ENCODE measurements at regions not wholly inside any gene's neighbourhood (a gene's known extent, or its start where the extent isn't known, plus 50 kb on each side); places are given as distances from the start of the nearest gene placed in this dataset.
"Not testable (repeated sequence)": the region's sequence is repeated elsewhere in the genome, so short reads cannot be mapped to it uniquely, and the experiment has no call there.

DNA sequence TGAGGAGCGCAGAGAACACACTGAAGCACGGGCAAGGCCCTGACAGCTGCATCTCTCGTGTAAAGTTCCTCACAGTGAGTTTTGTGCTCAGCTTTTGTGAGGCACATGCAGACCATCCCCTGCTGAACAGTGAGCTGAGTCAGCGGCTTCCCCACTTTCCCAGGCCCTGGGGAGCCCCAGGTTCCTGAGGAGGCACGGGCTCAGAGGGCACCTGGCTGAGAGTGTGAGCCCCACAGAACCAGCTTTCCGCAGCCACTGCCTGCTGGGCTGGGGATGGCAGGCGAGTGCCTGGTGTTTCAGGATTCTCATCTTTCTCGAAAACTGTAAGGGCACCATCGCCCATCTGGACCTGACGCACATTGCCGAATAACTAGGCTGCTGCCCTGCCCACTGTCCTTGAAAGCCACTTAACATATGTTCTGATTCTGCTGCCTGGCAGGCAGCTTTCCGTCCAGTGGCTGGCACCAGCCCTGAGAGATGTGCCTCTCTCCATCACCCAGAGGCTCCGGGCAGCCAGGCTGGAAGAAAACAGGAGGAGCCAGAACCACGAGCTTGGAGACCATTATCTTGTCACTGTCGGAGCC lies 266.7 kb upstream of the FOXF1 start:
- DNase-seq, result no peak

- no peak for DNase-seq
These were observed 266.2 kb upstream of the FOXF1 start for GRCh38 chr16:86244158-86244557.

- DNase-seq, result no peak
These were observed 265.4 kb upstream of the FOXF1 start for GRCh38 chr16:86244936-86245335.

DNA sequence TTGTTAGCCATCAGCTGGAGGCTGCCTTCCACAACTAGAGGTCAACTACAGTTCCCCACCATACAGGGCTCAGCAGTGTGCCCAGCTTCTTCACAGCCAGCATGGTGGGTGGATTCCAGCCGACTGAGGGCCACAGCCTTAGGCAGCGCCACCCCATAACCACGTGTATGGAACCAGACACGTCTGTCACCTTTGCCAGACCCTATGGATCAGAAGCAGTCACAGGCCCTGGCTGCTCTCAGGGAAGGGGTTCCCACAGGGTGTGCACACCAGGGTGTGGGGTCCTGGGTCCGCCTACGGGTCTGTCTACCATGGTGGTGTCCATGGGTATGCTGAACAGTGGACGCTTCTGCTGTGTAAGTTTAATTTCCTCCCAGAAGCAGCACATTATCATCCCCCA lies 265.0 kb upstream of the FOXF1 start:
- no peak for DNase-seq

- no peak for DNase-seq
These were observed 264.4 kb upstream of the FOXF1 start for GRCh38 chr16:86245895-86246294.

- DNase-seq, result no peak
These were observed 261.9 kb upstream of the FOXF1 start for GRCh38 chr16:86248310-86248905.

GRCh38 chr16:86249631-86250030 lies 260.7 kb upstream of the FOXF1 start:
- DNase-seq, result no peak

DNA sequence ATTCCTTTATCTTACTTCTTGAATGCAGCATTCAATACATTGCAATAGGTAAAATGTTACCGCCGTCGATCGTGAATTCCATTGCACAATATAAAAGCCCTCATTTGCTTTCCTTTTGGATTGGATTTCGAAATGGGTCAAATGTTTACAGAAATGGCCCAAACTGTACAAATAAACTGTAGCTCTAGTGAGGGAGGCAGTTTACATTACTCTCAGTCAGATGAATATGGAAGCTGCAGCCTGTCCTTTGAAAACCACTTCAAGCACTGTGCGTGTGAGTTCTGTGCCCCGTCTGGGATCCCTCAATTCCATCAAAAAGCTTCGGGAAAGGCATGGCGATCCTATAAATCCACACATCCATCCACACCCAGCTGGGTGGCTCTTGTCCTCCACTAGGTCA lies 258.6 kb upstream of the FOXF1 start:
- no peak for DNase-seq

GRCh38 chr16:86252596-86252995 lies 257.7 kb upstream of the FOXF1 start:
- DNase-seq, result no peak

DNA sequence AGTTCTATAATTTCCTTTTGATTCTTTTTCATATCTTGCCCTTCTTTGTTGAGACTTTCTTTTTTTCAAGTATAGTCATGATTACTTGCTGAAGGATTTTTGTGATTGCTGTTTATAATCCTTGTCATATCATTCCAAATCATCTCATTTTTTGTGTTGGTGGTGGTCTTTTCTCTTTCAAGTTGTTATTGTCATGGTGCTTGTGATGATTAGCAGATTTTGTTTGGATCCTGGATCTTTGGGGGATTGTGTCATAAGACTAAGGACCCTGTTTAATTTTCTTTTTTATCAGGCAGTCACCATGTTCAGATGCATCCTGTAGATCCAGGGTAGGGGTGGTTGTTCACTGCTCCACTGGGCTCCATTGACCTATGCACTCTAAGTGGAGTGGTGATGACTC lies 254.4 kb upstream of the FOXF1 start:
- DNase-seq, result no peak

DNA sequence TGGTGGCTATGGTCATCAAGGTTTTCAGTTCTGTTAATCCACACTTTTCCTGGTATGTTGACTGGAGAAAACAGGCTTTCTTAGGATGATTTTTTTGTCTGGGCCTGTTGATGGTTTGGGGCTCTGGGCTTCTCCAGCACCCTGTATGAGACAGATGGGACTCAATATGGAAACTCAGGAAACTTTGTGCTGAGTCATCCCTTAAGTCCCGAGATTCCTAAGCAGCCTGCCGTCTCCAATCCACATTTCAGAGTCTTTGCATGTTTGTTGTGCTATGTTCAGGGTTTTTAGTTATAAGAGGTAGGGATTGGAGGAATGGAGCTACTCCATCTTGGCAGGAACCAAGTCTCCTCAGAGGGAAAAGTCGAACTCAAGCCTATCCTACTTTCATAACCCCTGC lies 253.3 kb upstream of the FOXF1 start:
- DNase-seq, result no peak

DNA sequence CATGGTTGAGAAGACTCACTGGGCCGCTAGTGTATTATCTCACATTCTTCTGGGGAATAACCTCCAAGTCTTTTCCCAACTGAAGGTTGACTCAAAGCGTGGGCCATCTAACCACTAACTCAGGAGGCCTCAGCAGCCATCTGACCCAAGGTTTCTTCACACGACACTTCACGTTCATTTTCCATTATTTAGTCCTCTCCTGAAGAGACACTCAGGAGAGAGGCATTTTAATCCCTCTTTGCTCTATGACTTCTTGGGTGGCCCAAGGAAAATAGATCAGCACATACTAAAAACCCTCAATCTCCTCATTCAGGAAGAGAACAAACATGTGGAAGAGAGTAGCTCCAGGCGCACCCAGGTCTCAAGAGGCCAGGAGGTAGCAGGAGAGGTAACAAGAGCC lies 252.8 kb upstream of the FOXF1 start:
- no peak for DNase-seq

- DNase-seq, result no peak
These were observed 251.6 kb upstream of the FOXF1 start for GRCh38 chr16:86258713-86259112.

DNA sequence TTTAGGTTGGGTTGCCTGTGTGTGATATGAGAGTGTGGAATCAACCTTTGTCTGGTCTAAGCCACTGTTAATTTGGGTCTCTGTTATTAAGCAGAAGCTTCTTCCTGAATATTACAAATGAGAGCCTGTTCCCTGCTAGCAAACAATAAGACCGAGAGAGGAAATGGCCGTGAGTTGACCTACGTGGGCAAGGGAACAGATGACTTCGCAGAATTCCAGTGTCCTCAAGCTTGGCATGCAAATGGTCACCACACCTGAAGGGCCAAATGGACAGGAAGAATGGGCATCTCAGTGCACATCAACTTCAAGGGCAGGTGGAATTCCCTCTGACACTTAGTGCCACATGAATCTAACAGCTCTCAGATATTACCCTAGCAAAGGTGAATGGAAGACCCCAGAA lies 250.8 kb upstream of the FOXF1 start:
- no peak for DNase-seq

GRCh38 chr16:86261379-86261778 lies 248.9 kb upstream of the FOXF1 start:
- no peak for DNase-seq

DNA sequence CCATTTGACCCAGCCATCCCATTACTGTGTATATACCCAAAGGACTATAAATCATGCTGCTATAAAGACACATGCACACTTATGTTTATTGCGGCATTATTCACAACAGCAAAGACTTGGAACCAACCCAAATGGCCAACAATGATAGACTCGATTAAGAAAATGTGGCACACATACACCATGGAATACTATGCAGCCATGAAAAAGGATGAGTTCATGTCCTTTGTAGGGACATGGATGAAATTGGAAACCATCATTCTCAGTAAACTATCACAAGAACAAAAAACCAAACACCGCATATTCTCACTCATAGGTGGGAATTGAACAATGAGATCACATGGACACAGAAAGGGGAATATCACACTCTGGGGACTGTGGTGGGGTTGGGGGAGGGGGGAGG lies 242.7 kb upstream of the FOXF1 start:
- DNase-seq, result not testable (repeated sequence)

GRCh38 chr16:86270696-86271095 lies 239.6 kb upstream of the FOXF1 start:
- no peak for DNase-seq

DNA sequence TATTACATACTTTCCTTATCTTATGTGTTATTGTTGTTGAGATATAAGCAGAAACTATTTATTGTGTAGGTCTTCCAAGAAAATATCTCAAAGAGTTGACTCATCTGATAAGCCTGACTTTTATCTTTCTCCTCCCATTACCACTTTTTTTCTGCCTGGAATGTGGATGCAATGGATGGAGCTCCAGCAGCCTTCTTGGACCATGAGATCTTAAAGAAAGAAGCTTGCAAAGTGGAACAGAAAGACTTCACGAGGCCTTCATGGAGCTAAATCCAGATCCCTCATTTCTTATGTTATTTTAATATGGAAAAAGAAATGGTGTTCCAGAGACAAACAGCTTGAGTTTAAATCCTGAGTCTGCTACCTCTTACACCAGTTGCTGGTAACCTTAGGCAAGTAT lies 237.6 kb upstream of the FOXF1 start:
- DNase-seq, result no peak

GRCh38 chr16:86277221-86277620 lies 233.1 kb upstream of the FOXF1 start:
- DNase-seq, result no peak

GRCh38 chr16:86277859-86278258 lies 232.5 kb upstream of the FOXF1 start:
- not testable (repeated sequence) for DNase-seq

GRCh38 chr16:86281421-86281820 lies 228.9 kb upstream of the FOXF1 start:
- no peak for DNase-seq

- no peak for DNase-seq
These were observed 226.4 kb upstream of the FOXF1 start for GRCh38 chr16:86283944-86284343.

DNA sequence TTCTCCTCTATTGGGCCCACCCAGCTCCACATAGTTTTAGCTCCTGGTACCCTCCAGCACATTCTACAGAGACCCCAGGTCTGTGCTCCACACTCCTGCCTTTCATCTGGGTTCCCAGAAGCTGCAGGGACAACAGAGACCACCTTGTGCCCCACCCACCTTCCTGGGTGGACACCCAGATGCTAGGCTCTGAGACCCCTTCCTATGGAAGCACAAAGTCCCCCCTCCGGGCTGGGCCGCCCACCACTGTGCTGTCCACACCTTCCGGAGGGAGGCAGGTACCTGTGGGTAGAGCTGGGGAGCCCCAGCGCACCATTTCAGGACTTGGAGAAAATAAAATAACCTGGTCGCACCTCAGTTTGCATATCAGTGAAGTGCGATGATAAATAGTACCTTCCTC lies 224.9 kb upstream of the FOXF1 start:
- DNase-seq, result no peak

DNA sequence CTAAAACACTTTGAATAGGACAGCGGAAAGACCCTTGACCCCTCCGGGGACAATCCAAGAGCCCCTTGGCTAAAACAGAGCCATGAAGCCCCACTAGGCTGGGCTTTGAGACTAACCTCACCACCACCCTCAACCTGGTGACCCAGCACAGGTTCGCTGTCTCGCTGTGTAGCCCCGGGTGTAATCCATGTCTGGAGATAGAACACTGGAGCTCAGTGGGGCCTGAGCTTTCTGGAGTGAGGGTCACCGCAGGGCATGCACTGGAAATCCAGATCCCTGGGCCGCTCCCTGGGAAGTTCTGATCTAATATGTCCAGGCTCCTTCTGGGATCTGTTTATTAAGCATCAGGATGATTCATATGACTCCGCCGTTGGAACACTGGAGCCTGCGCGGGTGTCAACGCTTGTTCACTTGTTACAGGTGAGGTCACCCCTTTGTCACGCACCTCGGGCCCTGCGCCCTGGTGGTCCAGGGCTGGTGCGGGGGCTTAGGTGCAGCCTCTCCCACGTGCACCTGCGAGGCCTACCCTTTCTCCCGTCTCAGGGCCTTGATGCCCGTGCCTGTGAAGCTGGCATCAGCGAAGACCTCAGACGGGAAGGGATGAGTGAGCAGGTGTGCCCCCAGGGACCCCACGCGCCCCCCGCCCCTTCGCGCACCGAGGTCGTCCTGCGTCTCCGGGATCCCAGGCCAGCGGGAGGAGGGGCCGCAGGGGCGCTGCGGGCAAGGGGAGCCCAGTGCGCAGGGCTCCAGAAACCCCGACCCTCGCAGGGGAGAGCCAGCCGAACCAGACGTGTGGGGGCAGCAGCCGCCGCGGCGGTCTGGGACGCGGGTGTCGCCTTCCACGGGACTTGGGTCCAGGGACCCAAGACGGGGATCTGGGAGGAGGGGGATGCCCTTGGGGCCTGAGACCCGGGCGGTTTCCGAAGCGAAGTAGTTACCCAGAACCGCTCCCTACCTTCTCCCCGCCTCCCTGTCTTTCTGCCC lies 224.1 kb upstream of the FOXF1 start:
- no peak for DNase-seq
